Uterus (tissue), 3 donors: ENCODE measurements at regions not wholly inside any gene's neighbourhood (a gene's known extent, or its start where the extent isn't known, plus 50 kb on each side); places are given as distances from the start of the nearest gene placed in this dataset.

ENCODE experiments used
- DNase-seq, 2 donors: peaks; one replicate each; pipeline ENCODE4 v3.0.0-alpha.2; 2019 to 2020
- H3K27ac ChIP-seq, 2 donors: fragments of 200-600 bp; sonication (generic); 1 replicate in 1 of 2; 2 replicates in 1 of 2; pipeline ENCODE4 v1.5.1; 2016 to 2018
- H3K27me3 ChIP-seq, 2 donors: fragments of 200-600 bp; sonication (generic); one replicate each; pipeline ENCODE4 v1.5.1; 2018 to 2019; ENCODE audit warnings: control low read depth in 1 of 2
- H3K36me3 ChIP-seq, 2 donors: fragments of 200-600 bp; sonication (generic); one replicate each; pipeline ENCODE4 v1.5.1; 2019; ENCODE audit warnings: control low read depth in 1 of 2
- H3K4me1 ChIP-seq, 2 donors: fragments of 200-600 bp; sonication (generic); one replicate each; pipeline ENCODE4 v1.5.1; 2018 to 2019; ENCODE audit warnings: control low read depth in 1 of 2
- H3K4me3 ChIP-seq, 2 donors: fragments of 200-600 bp; sonication (generic); 1 replicate in 1 of 2; 2 replicates in 1 of 2; pipeline ENCODE4 v1.5.1; 2018 to 2019; ENCODE audit warnings: mild to moderate bottlenecking in 1 of 2
- H3K9me3 ChIP-seq, 2 donors: fragments of 200-600 bp; sonication (generic); one replicate each; pipeline ENCODE4 v1.5.1; 2019; ENCODE audit warnings: control low read depth in 1 of 2
- CTCF ChIP-seq, 4 experiments: fragments of 200-600 bp in 2 of 4; fragments of 450-650 bp in 2 of 4; sonication (generic) in 2 of 4; IDR thresholded peaks; one replicate each; pipeline ENCODE4 v1.5.1; 2016 to 2019; ENCODE audit warnings: antibody characterized with exemption in 4 of 4, mild to moderate bottlenecking in 2 of 4, moderate library complexity in 1 of 4
- POLR2A ChIP-seq, 2 donors: fragments of 450-650 bp; IDR thresholded peaks; one replicate each; pipeline ENCODE4 v1.6.1; 2016; ENCODE audit warnings: antibody characterized with exemption in 2 of 2, mild to moderate bottlenecking in 1 of 2, moderate library complexity in 1 of 2
- intact Hi-C: fragments of 100-400 bp; cut with DNase I; formaldehyde crosslinking; loops from one replicate; pipeline ENCODE4 v1.15.1; 2023; ENCODE audit warnings: low total_unique reads
- donor health status: DM: yes; HTN: yes; CAD: no.

- intact Hi-C loops: loop anchor here (10.0 kb wide), 1 partner anchor 157 kb away; no protein-coding TSS in a partner anchor
- Histone ChIP-seq H3K4me1 (no peaks in the 10 kb centered on the region), H3K36me3 (no peaks in the 10 kb centered on the region), H3K27me3 (no peaks in the 10 kb centered on the region), H3K4me3 (no peak overlapping the region), H3K27ac (no peak overlapping the region), H3K9me3 (no peaks in the 10 kb centered on the region)
- DNase-seq: no peak
- no peak for TF ChIP-seq CTCF (IDR thresholded peaks at IDR 0.05)
- TF ChIP-seq POLR2A (IDR thresholded peaks at IDR 0.05): no peak
Observed at GRCh38 chr12:40157336-40157735, 51.5 kb upstream of the SLC2A13 start.

- intact Hi-C loops: loop anchor here (10.0 kb wide), 1 partner anchor 159 kb away; no protein-coding TSS in a partner anchor
- DNase-seq: no peak
- no peak for TF ChIP-seq CTCF (IDR thresholded peaks at IDR 0.05)
- no peak for TF ChIP-seq POLR2A (IDR thresholded peaks at IDR 0.05)
- Histone ChIP-seq H3K4me3 (no peak overlapping the region), H3K4me1 (no peaks in the 10 kb centered on the region), H3K36me3 (no peaks in the 10 kb centered on the region), H3K27me3 (no peaks in the 10 kb centered on the region), H3K27ac (no peak overlapping the region), H3K9me3 (no peaks in the 10 kb centered on the region)
Observed at GRCh38 chr12:40156021-40156764, 50.3 kb upstream of the SLC2A13 start.
